H1 (cell line): ENCODE measurements at regions not wholly inside any gene's neighbourhood (a gene's known extent, or its start where the extent isn't known, plus 50 kb on each side); places are given as distances from the start of the nearest gene placed in this dataset.

Source experiments
- CBX5 ChIP-seq: fragments of 300-800, 300-1000 bp; sonication (generic); IDR thresholded peaks from 2 replicates; pipeline ENCODE4 v1.7.1; 2016; ENCODE audit warnings: antibody characterized with exemption, low read length, low read depth
- CHD1 ChIP-seq: IDR thresholded peaks from 2 replicates; pipeline ENCODE4 v1.6.1; 2012; ENCODE audit warnings: low read depth, low read length, improper control_type of control experiment
- FOSL1 ChIP-seq: IDR thresholded peaks from 2 replicates; pipeline ENCODE4 v1.6.1; 2011; ENCODE audit warnings: mild to moderate bottlenecking, low read depth, low read length, moderate library complexity; ENCODE audit not compliant: insufficient read depth
- KDM4A ChIP-seq: IDR thresholded peaks from one replicate; pipeline ENCODE4 v1.7.1; 2012; ENCODE audit warnings: low read depth, mild to moderate bottlenecking, moderate library complexity, low read length, inconsistent platforms; ENCODE audit not compliant: severe bottlenecking
- MAX ChIP-seq: IDR thresholded peaks from 2 replicates; pipeline ENCODE4 v1.6.1; 2012; ENCODE audit warnings: inconsistent platforms
- PHF8 ChIP-seq: fragments of 200-600 bp; sonication (generic); conservative IDR thresholded peaks from 2 replicates; pipeline ENCODE4 v1.7.1; 2012; ENCODE audit warnings: low read depth, mild to moderate bottlenecking, inconsistent platforms, low read length, moderate library complexity
- RFX5 ChIP-seq: IDR thresholded peaks from 2 replicates; pipeline ENCODE4 v1.6.1; 2011; ENCODE audit warnings: low read depth, low read length, improper control_type of control experiment, borderline replicate concordance
- SUZ12 ChIP-seq: fragments of 200-600 bp; sonication (generic); IDR thresholded peaks from 2 replicates; pipeline ENCODE4 v1.6.1; 2012; ENCODE audit warnings: mild to moderate bottlenecking, inconsistent platforms, low read length, moderate library complexity, mixed read lengths
- ZNF274 ChIP-seq: IDR thresholded peaks from 2 replicates; pipeline ENCODE4 v1.7.0; 2012; ENCODE audit warnings: low read length, borderline replicate concordance; ENCODE audit errors: extremely low read depth
- TF ChIP-seq, protein P1 (sequence below): fragments of 300-600 bp; sonication (generic); IDR thresholded peaks from 2 replicates; pipeline ENCODE4 v1.7.1; 2012; ENCODE audit warnings: low read length, moderate library complexity, mild to moderate bottlenecking, inconsistent platforms; ENCODE audit not compliant: insufficient replicate concordance
- TF ChIP-seq, protein P2 (sequence below): IDR thresholded peaks from 2 replicates; pipeline ENCODE4 v1.6.1; 2011; ENCODE audit warnings: low read depth, mild to moderate bottlenecking, low read length; ENCODE audit not compliant: insufficient read depth

- TF ChIP-seq, protein P1, sequence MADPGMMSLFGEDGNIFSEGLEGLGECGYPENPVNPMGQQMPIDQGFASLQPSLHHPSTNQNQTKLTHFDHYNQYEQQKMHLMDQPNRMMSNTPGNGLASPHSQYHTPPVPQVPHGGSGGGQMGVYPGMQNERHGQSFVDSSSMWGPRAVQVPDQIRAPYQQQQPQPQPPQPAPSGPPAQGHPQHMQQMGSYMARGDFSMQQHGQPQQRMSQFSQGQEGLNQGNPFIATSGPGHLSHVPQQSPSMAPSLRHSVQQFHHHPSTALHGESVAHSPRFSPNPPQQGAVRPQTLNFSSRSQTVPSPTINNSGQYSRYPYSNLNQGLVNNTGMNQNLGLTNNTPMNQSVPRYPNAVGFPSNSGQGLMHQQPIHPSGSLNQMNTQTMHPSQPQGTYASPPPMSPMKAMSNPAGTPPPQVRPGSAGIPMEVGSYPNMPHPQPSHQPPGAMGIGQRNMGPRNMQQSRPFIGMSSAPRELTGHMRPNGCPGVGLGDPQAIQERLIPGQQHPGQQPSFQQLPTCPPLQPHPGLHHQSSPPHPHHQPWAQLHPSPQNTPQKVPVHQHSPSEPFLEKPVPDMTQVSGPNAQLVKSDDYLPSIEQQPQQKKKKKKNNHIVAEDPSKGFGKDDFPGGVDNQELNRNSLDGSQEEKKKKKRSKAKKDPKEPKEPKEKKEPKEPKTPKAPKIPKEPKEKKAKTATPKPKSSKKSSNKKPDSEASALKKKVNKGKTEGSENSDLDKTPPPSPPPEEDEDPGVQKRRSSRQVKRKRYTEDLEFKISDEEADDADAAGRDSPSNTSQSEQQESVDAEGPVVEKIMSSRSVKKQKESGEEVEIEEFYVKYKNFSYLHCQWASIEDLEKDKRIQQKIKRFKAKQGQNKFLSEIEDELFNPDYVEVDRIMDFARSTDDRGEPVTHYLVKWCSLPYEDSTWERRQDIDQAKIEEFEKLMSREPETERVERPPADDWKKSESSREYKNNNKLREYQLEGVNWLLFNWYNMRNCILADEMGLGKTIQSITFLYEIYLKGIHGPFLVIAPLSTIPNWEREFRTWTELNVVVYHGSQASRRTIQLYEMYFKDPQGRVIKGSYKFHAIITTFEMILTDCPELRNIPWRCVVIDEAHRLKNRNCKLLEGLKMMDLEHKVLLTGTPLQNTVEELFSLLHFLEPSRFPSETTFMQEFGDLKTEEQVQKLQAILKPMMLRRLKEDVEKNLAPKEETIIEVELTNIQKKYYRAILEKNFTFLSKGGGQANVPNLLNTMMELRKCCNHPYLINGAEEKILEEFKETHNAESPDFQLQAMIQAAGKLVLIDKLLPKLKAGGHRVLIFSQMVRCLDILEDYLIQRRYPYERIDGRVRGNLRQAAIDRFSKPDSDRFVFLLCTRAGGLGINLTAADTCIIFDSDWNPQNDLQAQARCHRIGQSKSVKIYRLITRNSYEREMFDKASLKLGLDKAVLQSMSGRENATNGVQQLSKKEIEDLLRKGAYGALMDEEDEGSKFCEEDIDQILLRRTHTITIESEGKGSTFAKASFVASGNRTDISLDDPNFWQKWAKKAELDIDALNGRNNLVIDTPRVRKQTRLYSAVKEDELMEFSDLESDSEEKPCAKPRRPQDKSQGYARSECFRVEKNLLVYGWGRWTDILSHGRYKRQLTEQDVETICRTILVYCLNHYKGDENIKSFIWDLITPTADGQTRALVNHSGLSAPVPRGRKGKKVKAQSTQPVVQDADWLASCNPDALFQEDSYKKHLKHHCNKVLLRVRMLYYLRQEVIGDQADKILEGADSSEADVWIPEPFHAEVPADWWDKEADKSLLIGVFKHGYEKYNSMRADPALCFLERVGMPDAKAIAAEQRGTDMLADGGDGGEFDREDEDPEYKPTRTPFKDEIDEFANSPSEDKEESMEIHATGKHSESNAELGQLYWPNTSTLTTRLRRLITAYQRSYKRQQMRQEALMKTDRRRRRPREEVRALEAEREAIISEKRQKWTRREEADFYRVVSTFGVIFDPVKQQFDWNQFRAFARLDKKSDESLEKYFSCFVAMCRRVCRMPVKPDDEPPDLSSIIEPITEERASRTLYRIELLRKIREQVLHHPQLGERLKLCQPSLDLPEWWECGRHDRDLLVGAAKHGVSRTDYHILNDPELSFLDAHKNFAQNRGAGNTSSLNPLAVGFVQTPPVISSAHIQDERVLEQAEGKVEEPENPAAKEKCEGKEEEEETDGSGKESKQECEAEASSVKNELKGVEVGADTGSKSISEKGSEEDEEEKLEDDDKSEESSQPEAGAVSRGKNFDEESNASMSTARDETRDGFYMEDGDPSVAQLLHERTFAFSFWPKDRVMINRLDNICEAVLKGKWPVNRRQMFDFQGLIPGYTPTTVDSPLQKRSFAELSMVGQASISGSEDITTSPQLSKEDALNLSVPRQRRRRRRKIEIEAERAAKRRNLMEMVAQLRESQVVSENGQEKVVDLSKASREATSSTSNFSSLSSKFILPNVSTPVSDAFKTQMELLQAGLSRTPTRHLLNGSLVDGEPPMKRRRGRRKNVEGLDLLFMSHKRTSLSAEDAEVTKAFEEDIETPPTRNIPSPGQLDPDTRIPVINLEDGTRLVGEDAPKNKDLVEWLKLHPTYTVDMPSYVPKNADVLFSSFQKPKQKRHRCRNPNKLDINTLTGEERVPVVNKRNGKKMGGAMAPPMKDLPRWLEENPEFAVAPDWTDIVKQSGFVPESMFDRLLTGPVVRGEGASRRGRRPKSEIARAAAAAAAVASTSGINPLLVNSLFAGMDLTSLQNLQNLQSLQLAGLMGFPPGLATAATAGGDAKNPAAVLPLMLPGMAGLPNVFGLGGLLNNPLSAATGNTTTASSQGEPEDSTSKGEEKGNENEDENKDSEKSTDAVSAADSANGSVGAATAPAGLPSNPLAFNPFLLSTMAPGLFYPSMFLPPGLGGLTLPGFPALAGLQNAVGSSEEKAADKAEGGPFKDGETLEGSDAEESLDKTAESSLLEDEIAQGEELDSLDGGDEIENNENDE = no peak
- TF ChIP-seq CBX5 (no peak), MAX (no peak), SUZ12 (no peak), PHF8 (no peak), RFX5 (no peak), KDM4A (no peak), FOSL1 (no peak), CHD1 (no peak), ZNF274 (no peak)
- TF ChIP-seq, protein P2, sequence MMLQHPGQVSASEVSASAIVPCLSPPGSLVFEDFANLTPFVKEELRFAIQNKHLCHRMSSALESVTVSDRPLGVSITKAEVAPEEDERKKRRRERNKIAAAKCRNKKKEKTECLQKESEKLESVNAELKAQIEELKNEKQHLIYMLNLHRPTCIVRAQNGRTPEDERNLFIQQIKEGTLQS = no peak
These were observed 362.5 kb downstream of the VPS13C start (continued) for GRCh38 chr15:61697796-61698195.
